ENCODE measurements at regions not wholly inside any gene's neighbourhood (a gene's known extent, or its start where the extent isn't known, plus 50 kb on each side); places are given as distances from the start of the nearest gene placed in this dataset.
"Not testable (repeated sequence)": the region's sequence is repeated elsewhere in the genome, so short reads cannot be mapped to it uniquely, and the experiment has no call there.

GRCh38 chr12:46537387-46537955 lies 164.9 kb upstream of the SLC38A2 start:
- DNase-seq: no peak

- DNase-seq: not testable (repeated sequence)
Observed at GRCh38 chr12:46536316-46536715, 163.7 kb upstream of the SLC38A2 start.

- no peak for DNase-seq
Observed at GRCh38 chr12:46535907-46536306, 163.3 kb upstream of the SLC38A2 start.

GRCh38 chr12:46535376-46535775 lies 162.8 kb upstream of the SLC38A2 start:
- no peak for DNase-seq

GRCh38 chr12:46534327-46534840 lies 161.8 kb upstream of the SLC38A2 start:
- DNase-seq: no peak

GRCh38 chr12:46533723-46534122 lies 161.2 kb upstream of the SLC38A2 start:
- DNase-seq: no peak

- no peak for DNase-seq
Observed at GRCh38 chr12:46531804-46532203, 159.2 kb upstream of the SLC38A2 start.

- no peak for DNase-seq
Observed at GRCh38 chr12:46531059-46531785, 158.6 kb upstream of the SLC38A2 start.

- no peak for DNase-seq
Observed at GRCh38 chr12:46530373-46531056, 157.9 kb upstream of the SLC38A2 start.

- DNase-seq: no peak
Observed at GRCh38 chr12:46526233-46526632, 153.7 kb upstream of the SLC38A2 start.

- DNase-seq: no peak
Observed at GRCh38 chr12:46524778-46525177, 152.2 kb upstream of the SLC38A2 start.

GRCh38 chr12:46523863-46524770 lies 151.5 kb upstream of the SLC38A2 start:
- DNase-seq: no peak

- no peak for DNase-seq
Observed at GRCh38 chr12:46523446-46523845, 150.9 kb upstream of the SLC38A2 start.

- no peak for DNase-seq
Observed at GRCh38 chr12:46522071-46522470, 149.5 kb upstream of the SLC38A2 start.

- DNase-seq: no peak
Observed at GRCh38 chr12:46521145-46521544, 148.6 kb upstream of the SLC38A2 start.

GRCh38 chr12:46519407-46519806 lies 146.8 kb upstream of the SLC38A2 start:
- DNase-seq: no peak

GRCh38 chr12:46518729-46519128 lies 146.2 kb upstream of the SLC38A2 start:
- DNase-seq: no peak

- DNase-seq: no peak
Observed at GRCh38 chr12:46518169-46518568, 145.6 kb upstream of the SLC38A2 start.

GRCh38 chr12:46517579-46517962 lies 145.0 kb upstream of the SLC38A2 start:
- no peak for DNase-seq

- DNase-seq: no peak
Observed at GRCh38 chr12:46516933-46517578, 144.5 kb upstream of the SLC38A2 start.

- DNase-seq: no peak
Observed at GRCh38 chr12:46516238-46516932, 143.8 kb upstream of the SLC38A2 start.

- no peak for DNase-seq
Observed at GRCh38 chr12:46515829-46516228, 143.3 kb upstream of the SLC38A2 start.

All from COR-L47 (cell line).